OCI-LY1 (cell line): ENCODE measurements at regions not wholly inside any gene's neighbourhood (a gene's known extent, or its start where the extent isn't known, plus 50 kb on each side); places are given as distances from the start of the nearest gene placed in this dataset.

ENCODE experiments used
- H2AFZ ChIP-seq: fragments of 200-600 bp; sonication (generic), shearing (Covaris generic); 2 replicates; pipeline ENCODE4 v1.6.0; 2014; ENCODE audit warnings: antibody characterized with exemption, mild to moderate bottlenecking, low read length
- H3F3A ChIP-seq: fragments of 200-600 bp; sonication (generic), shearing (Covaris generic); 2 replicates; pipeline ENCODE4 v1.6.0; 2014; ENCODE audit warnings: mild to moderate bottlenecking, antibody characterized with exemption, low read length, moderate library complexity; ENCODE audit not compliant: insufficient read depth
- H3K27ac ChIP-seq: fragments of 200-600 bp; sonication (generic); 2 replicates; pipeline ENCODE4 v1.5.1; 2014; ENCODE audit warnings: low read length, mixed run types, mild to moderate bottlenecking, low read depth; ENCODE audit not compliant: poor library complexity, severe bottlenecking
- H3K27me3 ChIP-seq: fragments of 200-600 bp; sonication (generic); 2 replicates; pipeline ENCODE4 v1.6.0; 2014; ENCODE audit warnings: antibody characterized with exemption, mild to moderate bottlenecking, low read length, moderate library complexity; ENCODE audit not compliant: insufficient read depth
- H3K36me3 ChIP-seq: fragments of 200-600 bp; sonication (generic); 2 replicates; pipeline ENCODE4 v1.6.1; 2014; ENCODE audit warnings: mild to moderate bottlenecking, antibody characterized with exemption, low read length, moderate library complexity, mixed read lengths; ENCODE audit not compliant: insufficient read depth
- H3K4me1 ChIP-seq: fragments of 200-600 bp; sonication (generic); 2 replicates; pipeline ENCODE4 v1.5.1; 2014; ENCODE audit warnings: mild to moderate bottlenecking, low read length, moderate library complexity; ENCODE audit not compliant: insufficient read depth, severe bottlenecking
- H3K4me2 ChIP-seq: fragments of 200-600 bp; sonication (generic), shearing (Covaris generic); 2 replicates; pipeline ENCODE4 v1.6.1; 2014; ENCODE audit warnings: low read length
- H3K4me3 ChIP-seq: fragments of 200-600 bp; sonication (generic); 2 replicates; pipeline ENCODE4 v1.5.1; 2014; ENCODE audit warnings: low read length, low read depth, mild to moderate bottlenecking, mixed read lengths; ENCODE audit not compliant: poor library complexity, severe bottlenecking
- H3K79me2 ChIP-seq: fragments of 200-600 bp; shearing (Covaris generic); 2 replicates; pipeline ENCODE4 v1.6.1; 2016; ENCODE audit warnings: mixed run types, low read length, mixed read lengths; ENCODE audit not compliant: insufficient read depth
- H3K9ac ChIP-seq: fragments of 200-600 bp; sonication (generic), shearing (Covaris generic); 2 replicates; pipeline ENCODE4 v1.6.1; 2014; ENCODE audit warnings: mild to moderate bottlenecking, low read length, mixed read lengths
- H3K9me2 ChIP-seq: fragments of 200-600 bp; sonication (generic), shearing (Covaris generic); 2 replicates; pipeline ENCODE4 v1.6.1; 2014; ENCODE audit warnings: low read depth, mild to moderate bottlenecking, low read length, mixed read lengths
- H3K9me3 ChIP-seq: fragments of 200-600 bp; shearing (Covaris generic); 2 replicates; pipeline ENCODE4 v1.6.1; 2014; ENCODE audit warnings: low read length, mixed read lengths
- H4K20me1 ChIP-seq: fragments of 200-600 bp; sonication (generic), shearing (Covaris generic); 2 replicates; pipeline ENCODE4 v1.6.0; 2016; ENCODE audit warnings: mild to moderate bottlenecking, low read length; ENCODE audit not compliant: insufficient read depth
- CTCF ChIP-seq: fragments of 200-600 bp; sonication (generic), shearing (Covaris generic); IDR thresholded peaks from 2 replicates; pipeline ENCODE4 v1.5.1; 2017; ENCODE audit warnings: mild to moderate bottlenecking, antibody characterized with exemption, low read length, moderate library complexity, mixed read lengths
- EZH2 ChIP-seq: fragments of 200-600 bp; sonication (generic), shearing (Covaris generic); IDR thresholded peaks from 2 replicates; pipeline ENCODE4 v1.8.0; 2017; ENCODE audit warnings: borderline replicate concordance, mixed run types, mild to moderate bottlenecking, antibody characterized with exemption, low read length, moderate library complexity, mixed read lengths

DNA sequence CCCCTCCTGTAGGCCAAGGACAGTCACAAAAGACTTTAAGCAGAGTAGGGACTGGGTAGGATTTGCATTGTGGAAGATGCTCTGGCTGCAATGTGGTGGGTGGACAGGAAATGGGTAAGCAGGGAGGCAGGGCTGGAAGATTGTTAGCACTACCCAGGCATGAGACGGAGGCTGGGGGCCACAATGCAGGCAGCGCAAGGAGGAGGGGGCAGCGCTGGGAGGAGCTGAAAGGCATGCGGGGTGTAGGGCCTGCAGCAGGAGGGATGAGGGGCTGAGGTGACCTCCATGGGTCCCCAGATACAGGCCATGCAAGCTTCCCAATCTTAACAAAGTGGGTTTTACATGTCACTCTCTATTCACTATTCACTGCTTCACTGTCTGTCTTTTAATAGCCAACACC, 213.1 kb downstream of the CXCL12 start:
- Histone ChIP-seq H3K36me3 (no peaks in the 10 kb centered on the region), H3K27me3 (no peaks in the 10 kb centered on the region), H3K27ac (no peak overlapping the region), H3K4me1 (no peaks in the 10 kb centered on the region), H3K79me2 (no peaks in the 10 kb centered on the region), H3K4me2 (no peak overlapping the region), H3K9me2 (no peaks in the 10 kb centered on the region), H3K9me3 (no peaks in the 10 kb centered on the region), H3F3A (no peaks in the 10 kb centered on the region), H3K9ac (no peak overlapping the region), H3K4me3 (no peak overlapping the region), H2AFZ (no peak overlapping the region), H4K20me1 (no peaks in the 10 kb centered on the region)
- no peak for TF ChIP-seq EZH2
- no peak for TF ChIP-seq CTCF

- no peaks in the 10 kb centered on the region for H3F3A ChIP-seq
- no peaks in the 10 kb centered on the region for H3K27me3 ChIP-seq
- H2AFZ ChIP-seq: no peak overlapping the region
- H3K4me1 ChIP-seq: no peaks in the 10 kb centered on the region
- no peaks in the 10 kb centered on the region for H3K36me3 ChIP-seq
- no peak overlapping the region for H3K4me2 ChIP-seq
- H4K20me1 ChIP-seq: no peaks in the 10 kb centered on the region
- TF ChIP-seq CTCF (no peak), EZH2 (no peak)
- H3K4me3 ChIP-seq: no peak overlapping the region
- H3K9ac ChIP-seq: no peak overlapping the region
- no peak overlapping the region for H3K27ac ChIP-seq
- no peaks in the 10 kb centered on the region for H3K9me3 ChIP-seq
- no peaks in the 10 kb centered on the region for H3K79me2 ChIP-seq
- H3K9me2 ChIP-seq: no peaks in the 10 kb centered on the region
Measured at GRCh38 chr10:44168478-44168877, 216.4 kb downstream of the CXCL12 start.

DNA sequence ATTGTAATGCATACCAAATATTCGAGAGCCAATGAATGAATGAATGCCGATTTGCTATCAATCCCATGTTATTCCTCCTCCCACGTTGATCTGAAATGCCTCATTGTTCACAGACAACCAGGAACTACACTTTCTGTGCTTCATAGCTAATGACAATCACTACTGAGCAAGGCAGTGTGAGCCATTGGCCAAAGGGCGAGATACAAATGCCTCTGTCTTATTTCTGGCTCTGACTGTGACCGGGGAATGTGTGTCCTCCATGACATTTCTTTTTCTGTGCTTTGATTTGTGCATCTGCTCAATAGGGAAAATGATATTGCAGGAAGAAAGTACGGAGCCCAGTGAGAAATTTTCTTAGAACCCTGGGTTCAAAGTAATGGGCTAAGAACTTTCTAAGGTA, 217.1 kb downstream of the CXCL12 start:
- Histone ChIP-seq H3K4me3 (no peak overlapping the region), H4K20me1 (no peaks in the 10 kb centered on the region), H2AFZ (no peak overlapping the region), H3K36me3 (no peaks in the 10 kb centered on the region), H3K9me3 (no peaks in the 10 kb centered on the region), H3K9ac (no peak overlapping the region), H3K27me3 (no peaks in the 10 kb centered on the region), H3K9me2 (no peaks in the 10 kb centered on the region), H3F3A (no peaks in the 10 kb centered on the region), H3K4me1 (no peaks in the 10 kb centered on the region), H3K27ac (no peak overlapping the region), H3K79me2 (no peaks in the 10 kb centered on the region), H3K4me2 (no peak overlapping the region)
- TF ChIP-seq EZH2: no peak
- TF ChIP-seq CTCF: no peak
